HG03066 (cell line): ENCODE measurements at regions not wholly inside any gene's neighbourhood (a gene's known extent, or its start where the extent isn't known, plus 50 kb on each side); places are given as distances from the start of the nearest gene placed in this dataset.

Experiments
- ATAC-seq: cut with Tn5 transposase; IDR thresholded peaks from one replicate; pipeline ENCODE4 v1.9.1; 2021; ENCODE audit warnings: low read depth; ENCODE audit not compliant: unreplicated experiment

DNA sequence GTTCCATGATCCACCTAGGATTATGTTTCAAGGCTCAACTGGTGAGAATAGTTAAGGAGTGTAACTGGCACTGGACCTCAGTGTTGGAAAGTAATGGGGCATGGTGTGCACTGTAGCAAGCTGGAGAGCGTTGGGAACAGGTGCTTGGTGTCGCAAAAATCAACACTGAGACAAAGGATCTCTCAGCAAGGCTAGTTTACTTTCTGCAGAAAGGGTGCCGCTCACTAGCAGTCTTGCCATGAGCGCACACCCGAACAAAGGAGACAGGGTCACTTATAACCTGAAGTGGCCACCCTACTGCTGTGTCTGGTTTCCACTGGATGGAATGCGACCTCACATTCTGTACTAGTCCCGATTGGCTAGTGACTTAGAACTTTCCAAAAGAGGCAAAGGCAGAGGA, 133.2 kb downstream of the TMEM17 start:
- no peak for ATAC-seq

DNA sequence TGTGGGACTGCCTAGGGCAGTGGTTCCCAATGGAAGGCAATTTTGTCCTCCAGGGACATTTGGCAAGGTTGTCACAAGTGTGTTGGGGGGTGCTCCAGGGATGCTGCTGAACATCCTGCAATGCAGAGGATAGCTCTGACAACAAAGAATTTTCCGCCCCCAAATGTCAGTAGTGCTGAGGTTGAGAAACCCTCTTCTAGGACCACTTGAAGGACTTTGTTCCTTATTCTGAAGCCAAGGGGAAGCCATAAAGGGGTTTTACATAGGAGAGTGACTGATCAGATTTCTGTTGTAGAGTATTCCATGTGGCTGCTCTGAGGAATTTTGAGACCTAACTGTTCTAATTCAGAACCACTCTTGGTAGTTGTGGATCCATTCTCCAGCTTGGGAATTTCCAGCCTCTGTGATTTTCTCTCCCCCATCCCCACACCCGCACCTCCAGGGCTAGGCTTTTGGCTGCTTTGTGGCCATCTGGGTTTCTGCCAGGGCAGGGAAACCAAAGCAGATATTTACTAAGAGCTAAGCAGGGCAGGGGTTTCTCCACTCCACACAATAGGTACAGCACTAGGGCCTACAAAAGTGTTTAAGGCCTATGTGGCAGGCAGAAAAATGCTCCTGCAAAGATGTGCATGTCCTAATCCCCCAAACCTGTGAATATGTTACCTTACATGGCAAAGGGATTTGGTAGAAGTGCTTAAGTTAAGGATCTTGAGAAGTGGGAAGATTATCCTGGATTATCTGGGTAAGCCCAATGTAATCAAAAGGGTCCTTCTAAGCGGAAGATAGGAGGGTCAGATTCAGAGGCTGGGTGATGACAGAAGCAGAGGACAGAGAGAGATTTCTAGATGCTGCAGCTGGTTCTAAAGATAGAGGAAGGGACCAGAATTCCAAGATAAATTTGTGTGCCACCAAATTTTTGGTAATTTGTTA, 135.4 kb downstream of the TMEM17 start:
- ATAC-seq = no peak

DNA sequence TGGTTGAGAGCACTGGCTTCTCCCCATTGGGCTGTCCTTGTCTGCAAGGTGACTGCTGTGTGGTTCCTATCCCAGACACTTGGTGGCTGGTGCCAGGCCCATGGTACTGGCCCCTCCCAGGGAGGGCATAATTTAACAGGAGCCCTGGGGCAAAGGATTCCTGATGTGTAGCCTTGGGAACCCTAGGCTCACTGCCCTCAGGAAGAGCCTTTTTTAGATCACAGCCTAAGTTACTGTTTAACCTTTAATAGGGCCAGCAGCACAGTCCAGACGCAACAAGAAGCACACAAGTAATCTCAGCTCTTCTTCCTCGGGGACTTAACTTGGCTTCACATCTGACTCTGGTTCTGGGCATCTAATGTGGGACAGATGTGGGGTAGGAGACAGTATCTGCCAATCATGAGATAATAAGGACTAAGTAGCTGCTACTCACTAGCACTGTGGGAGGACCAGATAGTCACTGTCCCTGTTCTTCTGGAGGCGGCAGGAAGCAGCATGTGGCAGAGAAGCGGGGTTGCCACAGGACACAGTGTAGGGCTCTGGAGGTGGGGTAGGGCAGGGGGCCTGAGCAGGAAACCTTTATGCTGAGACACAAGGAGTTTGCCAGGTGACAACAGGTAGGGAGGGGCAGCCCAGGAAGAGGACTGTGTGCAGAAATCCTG, 136.3 kb downstream of the TMEM17 start:
- ATAC-seq = no peak

- no peak for ATAC-seq
Measured at GRCh38 chr2:62364791-62365528, 141.0 kb downstream of the TMEM17 start.

GRCh38 chr2:62363166-62363565, 142.8 kb downstream of the TMEM17 start:
- peak; percentile 52 for ATAC-seq

DNA sequence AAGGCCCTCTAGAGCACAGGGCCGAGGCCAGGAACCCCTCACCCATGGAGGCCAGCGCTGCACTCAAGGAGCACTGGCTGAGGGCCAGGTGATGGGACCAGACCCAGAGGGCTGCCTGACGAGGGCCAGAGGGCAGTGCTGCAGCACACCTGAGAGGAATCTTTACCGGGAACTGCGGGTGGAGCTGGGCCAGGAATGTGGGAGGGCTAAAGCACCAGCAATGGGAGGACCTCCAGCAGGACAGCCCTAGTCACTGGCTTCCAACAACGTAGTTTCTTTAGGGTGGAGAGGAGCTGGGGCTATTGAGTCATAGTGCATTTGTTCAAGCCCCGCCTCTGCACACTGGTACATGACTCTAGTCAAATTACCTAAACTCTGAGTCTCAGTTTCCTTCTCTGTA, 143.4 kb downstream of the TMEM17 start:
- no peak for ATAC-seq

- no peak for ATAC-seq
Measured at GRCh38 chr2:62361964-62362363, 144.0 kb downstream of the TMEM17 start.

DNA sequence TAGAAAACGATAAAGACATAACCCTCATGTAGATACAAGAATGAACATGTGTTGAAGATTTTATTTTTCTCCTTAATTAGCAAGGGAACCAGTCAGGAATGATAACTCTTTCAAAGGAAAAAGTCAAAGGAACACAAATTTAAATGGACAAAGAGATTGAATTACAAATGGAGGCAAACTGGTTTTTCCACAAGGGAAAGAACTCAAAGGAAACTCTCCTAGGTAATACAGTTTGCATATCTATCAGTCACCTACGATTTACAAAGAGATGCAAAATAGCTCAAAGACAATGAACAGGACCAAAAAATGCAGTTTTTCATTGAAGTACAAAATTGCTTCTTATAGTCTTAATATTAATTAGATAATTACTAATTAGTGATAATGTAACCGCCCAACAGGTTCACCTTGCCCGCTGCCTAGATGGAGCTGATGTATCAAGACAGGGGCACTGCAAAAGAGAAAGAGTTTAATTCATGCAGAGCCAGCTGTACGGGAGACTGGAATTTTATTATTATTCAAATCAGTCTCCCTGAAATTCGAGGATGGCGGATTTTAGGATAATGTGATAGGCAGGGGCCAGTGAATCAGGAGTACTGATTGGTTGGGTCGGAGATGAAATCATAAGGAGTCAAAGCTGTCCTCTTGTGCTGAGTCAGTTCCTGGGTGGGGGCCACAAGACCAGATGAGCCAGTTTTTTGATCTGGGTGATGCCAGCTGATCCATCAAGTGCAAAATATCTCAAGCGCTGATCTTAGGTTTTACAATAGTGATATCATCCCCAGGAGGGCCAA, 151.0 kb downstream of the TMEM17 start:
- no peak for ATAC-seq

GRCh38 chr2:62352031-62352430, 154.0 kb downstream of the TMEM17 start:
- ATAC-seq = no peak

DNA sequence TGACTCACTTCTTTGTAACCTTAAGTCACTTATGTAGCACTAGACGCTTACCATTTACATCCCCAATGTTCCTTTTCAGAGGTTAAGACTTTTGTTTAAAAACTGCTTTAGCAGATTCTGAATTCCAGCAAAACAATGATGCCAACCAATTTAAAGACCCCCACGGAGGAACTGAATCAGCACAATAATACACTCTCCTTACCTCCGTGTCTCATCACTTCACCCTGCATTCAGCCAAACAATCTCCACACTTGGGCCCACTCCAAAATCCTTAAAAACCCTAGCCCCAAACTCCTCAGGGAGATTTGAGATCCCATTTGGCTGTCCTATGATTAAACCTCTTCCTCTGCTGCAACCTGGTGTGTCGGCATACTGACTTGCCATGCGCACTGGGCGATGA, 153.9 kb downstream of the B3GNT2 start:
- ATAC-seq = no peak

DNA sequence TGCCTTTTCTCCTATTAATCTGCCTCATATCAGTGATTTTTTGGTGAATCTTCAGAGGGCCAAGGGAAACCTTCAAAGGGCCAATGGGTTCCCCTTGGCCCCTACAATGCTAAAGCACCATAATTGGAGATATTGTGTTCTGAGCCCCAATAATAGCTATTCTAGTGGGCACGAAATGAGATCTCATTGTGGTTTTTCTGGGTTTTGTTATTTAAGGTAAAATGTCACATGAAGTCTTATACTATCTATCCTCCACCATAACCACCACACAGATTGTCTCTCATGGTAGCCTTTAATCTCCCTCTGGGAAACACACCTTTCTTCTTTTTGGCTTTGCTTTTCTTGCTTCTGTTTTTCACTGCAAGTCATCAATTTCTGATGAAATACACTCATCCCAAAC, 152.8 kb downstream of the B3GNT2 start:
- ATAC-seq = no peak

- ATAC-seq = no peak
Measured at GRCh38 chr2:62347563-62348270, 151.8 kb downstream of the B3GNT2 start.

DNA sequence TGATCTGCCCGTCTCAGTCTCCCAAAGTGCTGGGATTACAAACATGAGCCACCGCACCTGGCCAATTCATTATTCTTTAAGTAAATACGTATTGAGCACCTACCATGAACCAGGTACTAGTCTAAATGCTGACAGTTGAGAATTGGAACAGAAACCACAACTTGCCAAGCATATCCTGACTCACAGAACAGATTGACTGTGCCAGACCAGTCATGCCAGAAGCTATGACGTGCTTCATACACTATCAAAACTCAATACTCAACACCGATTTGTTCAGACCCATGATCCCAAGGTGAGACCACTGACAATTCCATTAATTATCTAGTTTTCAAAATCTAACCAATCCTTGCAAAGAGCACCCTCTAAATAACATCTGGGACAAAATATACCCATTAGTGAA, 148.6 kb downstream of the B3GNT2 start:
- peak; percentile 66 for ATAC-seq

- ATAC-seq = no peak
Measured at GRCh38 chr2:62343636-62344337, 147.9 kb downstream of the B3GNT2 start.

DNA sequence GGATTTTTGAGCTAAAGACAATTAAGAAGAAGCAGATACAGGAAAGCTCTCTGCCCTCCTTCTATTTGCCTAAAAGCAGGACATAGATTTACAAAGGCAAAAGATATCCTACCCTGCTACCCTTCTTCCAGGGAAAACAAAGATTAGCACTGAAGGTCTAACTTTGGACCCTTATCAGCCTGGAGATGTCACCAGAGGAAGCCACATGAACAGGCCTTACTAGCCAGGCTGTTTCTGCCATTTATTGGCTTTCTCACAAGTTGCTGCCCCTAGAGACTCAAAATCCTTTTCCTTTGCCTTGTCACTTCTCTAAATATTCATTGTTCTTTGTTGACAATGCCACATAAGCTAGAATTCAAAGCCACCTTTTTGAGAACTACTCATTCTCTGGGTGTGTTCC, 147.3 kb downstream of the B3GNT2 start:
- no peak for ATAC-seq

DNA sequence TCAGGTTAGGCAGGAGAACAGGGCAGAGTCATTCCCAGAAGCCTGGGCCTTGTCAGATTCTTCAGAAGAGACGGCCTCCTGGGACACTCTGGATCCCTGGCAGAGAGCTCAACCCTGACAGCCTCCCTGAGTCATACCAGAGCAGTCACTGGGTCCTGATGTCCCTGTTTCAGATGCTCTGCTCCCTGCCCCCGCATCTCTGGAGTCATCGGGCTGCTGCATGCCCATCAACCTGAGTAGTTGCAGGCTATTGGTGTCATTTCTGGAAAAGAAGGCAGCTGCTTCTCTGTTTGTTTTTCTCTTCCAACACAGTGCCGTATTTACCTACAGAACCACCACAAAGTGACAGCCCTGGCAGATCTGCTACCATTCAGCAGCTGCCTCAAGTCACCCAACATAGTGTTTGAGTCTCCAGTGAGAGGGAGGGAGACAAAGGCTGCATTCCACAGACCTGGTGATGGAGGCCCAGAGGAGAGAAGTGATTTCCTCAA, 145.1 kb downstream of the B3GNT2 start:
- peak; percentile 47 for ATAC-seq

GRCh38 chr2:62339837-62340236, 143.9 kb downstream of the B3GNT2 start:
- ATAC-seq = no peak

DNA sequence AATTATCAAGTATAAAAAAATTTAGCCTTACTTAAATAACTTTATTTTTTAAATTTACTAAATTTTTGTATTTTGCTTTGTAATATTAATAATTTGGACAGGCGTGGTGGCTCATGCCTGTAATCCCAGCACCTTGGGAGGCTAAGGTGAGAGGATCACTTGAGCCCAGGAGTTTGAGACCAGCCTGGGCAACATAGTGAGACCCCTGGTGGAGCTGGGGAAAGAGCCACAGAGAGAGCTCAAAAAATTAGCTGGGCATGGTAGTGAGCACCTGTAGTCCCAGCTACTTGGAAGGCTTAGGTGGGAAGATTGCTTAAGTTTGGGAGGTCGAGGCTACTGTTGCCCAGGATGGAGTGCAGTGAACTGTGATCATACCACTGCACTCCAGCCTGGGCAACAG, 143.5 kb downstream of the B3GNT2 start:
- ATAC-seq = no peak

DNA sequence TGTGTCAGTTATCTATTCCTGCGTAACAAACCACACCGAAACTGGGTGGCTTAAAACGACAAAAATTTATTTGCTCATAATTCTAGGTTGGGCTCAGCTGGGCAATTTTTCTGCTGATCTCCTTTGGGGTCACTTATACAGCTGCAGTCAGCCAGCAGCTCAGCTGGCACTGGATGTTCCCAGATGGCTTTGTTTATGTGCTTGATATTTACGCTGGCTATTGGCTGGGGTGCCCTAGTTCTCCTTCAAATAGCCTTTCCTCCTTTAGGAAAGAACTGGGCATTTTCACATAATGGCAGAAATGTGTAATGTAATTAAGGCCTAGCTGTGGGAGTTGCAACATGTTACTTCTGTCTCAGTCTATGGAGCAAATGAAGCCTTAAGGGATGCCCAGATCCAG, 142.2 kb downstream of the B3GNT2 start:
- ATAC-seq = no peak
